OCI-LY7 (cell line): ENCODE measurements at regions not wholly inside any gene's neighbourhood (a gene's known extent, or its start where the extent isn't known, plus 50 kb on each side); places are given as distances from the start of the nearest gene placed in this dataset.
"Not testable (repeated sequence)": the region's sequence is repeated elsewhere in the genome, so short reads cannot be mapped to it uniquely, and the experiment has no call there.

ENCODE experiments used
- EZH2phosphoT487 ChIP-seq: fragments of 200-600 bp; sonication (generic); IDR thresholded peaks from 2 replicates; pipeline ENCODE4 v1.6.1; 2018; ENCODE audit warnings: low read depth, borderline replicate concordance, mild to moderate bottlenecking, mixed run types, antibody characterized with exemption, low read length, moderate library complexity, mixed read lengths
- TF ChIP-seq, protein P1 (sequence below): fragments of 200-600 bp; sonication (generic); conservative IDR thresholded peaks from 2 replicates; pipeline ENCODE4 v1.5.1; 2014; ENCODE audit warnings: mild to moderate bottlenecking, antibody characterized with exemption, low read length, moderate library complexity, mixed read lengths

DNA sequence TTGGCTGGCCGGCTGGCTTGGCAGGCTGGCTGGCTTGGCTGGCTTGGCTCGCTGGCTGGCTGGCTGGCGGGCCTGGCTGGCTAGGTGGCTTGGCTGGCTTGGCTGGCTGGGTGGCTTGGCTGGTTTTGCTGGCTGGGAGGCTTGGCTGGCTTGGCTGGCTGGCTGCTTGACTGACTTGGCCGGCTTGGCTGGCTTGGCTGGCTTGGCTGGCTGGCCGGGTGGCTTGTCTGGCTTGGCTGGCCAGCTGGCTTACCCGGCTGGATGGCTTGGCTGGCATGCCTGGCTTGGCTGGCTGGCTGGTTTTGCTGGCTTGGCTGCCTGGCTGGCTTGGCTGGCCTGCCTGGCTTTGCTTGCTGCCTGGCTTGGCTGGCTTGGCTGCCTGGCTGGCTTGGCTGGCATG, 2825.2 kb downstream of the RPIA start:
- TF ChIP-seq, protein P1, sequence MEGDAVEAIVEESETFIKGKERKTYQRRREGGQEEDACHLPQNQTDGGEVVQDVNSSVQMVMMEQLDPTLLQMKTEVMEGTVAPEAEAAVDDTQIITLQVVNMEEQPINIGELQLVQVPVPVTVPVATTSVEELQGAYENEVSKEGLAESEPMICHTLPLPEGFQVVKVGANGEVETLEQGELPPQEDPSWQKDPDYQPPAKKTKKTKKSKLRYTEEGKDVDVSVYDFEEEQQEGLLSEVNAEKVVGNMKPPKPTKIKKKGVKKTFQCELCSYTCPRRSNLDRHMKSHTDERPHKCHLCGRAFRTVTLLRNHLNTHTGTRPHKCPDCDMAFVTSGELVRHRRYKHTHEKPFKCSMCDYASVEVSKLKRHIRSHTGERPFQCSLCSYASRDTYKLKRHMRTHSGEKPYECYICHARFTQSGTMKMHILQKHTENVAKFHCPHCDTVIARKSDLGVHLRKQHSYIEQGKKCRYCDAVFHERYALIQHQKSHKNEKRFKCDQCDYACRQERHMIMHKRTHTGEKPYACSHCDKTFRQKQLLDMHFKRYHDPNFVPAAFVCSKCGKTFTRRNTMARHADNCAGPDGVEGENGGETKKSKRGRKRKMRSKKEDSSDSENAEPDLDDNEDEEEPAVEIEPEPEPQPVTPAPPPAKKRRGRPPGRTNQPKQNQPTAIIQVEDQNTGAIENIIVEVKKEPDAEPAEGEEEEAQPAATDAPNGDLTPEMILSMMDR, result not testable (repeated sequence)
- not testable (repeated sequence) for TF ChIP-seq EZH2phosphoT487
